Stimulated activated CD4-positive, alpha-beta T cell treated with anti-CD3 and anti-CD28 coated beads, Interleukin-12 subunit alpha, Interleukin-12 subunit beta, amount 100 ng/mL, for 24 hours (primary cell): ENCODE measurements at regions not wholly inside any gene's neighbourhood (a gene's known extent, or its start where the extent isn't known, plus 50 kb on each side); places are given as distances from the start of the nearest gene placed in this dataset.

Experiments
- DNase-seq, 2 experiments: peaks; one replicate each; pipeline ENCODE4 v3.0.0-alpha.2; 2020; ENCODE audit warnings: low read depth in 2 of 2

GRCh38 chr12:85632390-85632789 is 203.8 kb downstream of the RASSF9 start:
- DNase-seq, result no peak

GRCh38 chr12:85633491-85633890 is 202.7 kb downstream of the RASSF9 start:
- DNase-seq, result no peak

- DNase-seq, result no peak
Measured at GRCh38 chr12:85639834-85640233, 196.4 kb downstream of the RASSF9 start.

- DNase-seq, result no peak
Measured at GRCh38 chr12:85641796-85642195, 194.4 kb downstream of the RASSF9 start.

- no peak for DNase-seq
Measured at GRCh38 chr12:85642288-85642687, 193.9 kb downstream of the RASSF9 start.

- DNase-seq, result no peak
Measured at GRCh38 chr12:85642808-85643207, 193.4 kb downstream of the RASSF9 start.

- DNase-seq, result no peak
Measured at GRCh38 chr12:85644508-85644907, 191.7 kb downstream of the RASSF9 start.

- no peak for DNase-seq
Measured at GRCh38 chr12:85653731-85654455, 182.3 kb downstream of the RASSF9 start.

GRCh38 chr12:85654456-85654840 is 181.8 kb downstream of the RASSF9 start:
- no peak for DNase-seq

- DNase-seq, result no peak
Measured at GRCh38 chr12:85656561-85656960, 179.6 kb downstream of the RASSF9 start.

DNA sequence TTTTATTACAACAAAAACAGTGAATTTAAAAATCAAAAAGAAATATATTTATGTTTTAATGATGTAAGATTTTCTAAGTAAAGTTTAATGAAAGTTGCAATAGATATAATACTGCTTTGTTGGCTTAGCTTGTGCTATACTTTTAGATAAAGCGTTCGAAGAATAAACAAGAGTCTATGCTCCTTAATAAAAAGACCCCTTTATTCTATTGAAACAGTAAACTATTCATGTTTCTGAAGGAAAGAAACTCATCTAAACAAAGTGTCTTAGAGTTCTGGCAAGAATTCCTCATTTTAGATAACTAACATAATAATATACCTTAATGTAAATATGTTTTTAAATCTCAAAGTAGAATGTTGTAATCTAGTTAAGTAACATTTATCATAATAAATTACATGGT is 179.0 kb downstream of the RASSF9 start:
- no peak for DNase-seq

DNA sequence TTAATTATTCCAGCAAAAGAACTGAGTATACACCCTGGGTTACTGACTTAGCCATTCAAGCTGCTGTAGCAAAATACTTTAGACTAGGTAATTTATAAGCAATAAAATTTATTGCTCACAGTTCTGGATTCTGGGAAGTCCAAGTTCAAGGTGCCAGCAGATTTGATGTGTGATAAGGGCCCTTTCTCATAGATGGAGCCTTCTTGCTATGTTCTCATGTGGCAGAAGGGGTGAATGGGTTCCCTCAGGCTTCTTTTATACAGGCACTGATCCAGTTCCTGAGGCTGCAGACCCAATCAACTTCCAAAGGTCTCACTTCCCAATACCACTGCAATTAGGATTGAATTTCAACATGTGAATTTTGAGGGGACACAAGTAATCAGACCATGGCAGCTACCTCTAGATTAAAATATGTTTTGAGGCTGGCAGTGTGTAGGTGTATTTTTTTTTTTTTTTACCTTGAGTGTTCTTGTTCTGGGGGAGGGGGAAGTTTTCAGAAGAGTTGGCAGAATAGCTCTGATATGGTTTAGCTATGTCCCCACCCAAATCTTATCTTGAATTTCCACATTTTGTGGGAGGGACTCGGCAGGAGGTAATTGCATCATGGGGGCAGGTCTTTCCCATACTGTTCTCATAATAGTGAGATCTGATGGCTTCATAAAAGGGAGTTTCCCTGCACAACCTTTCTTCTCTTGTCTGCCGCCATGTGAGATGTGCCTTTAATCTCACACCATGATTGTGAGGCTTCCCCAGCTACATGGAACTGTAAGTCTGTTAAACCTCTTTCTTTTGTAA is 178.2 kb downstream of the RASSF9 start:
- no peak for DNase-seq

- no peak for DNase-seq
Measured at GRCh38 chr12:85659754-85660530, 176.3 kb downstream of the RASSF9 start.

- no peak for DNase-seq
Measured at GRCh38 chr12:85661461-85662206, 174.6 kb downstream of the RASSF9 start.

- DNase-seq, result no peak
Measured at GRCh38 chr12:85662207-85662602, 174.0 kb downstream of the RASSF9 start.

GRCh38 chr12:85663631-85664030 is 172.6 kb downstream of the RASSF9 start:
- no peak for DNase-seq

GRCh38 chr12:85664429-85664828 is 171.8 kb downstream of the RASSF9 start:
- DNase-seq, result no peak

DNA sequence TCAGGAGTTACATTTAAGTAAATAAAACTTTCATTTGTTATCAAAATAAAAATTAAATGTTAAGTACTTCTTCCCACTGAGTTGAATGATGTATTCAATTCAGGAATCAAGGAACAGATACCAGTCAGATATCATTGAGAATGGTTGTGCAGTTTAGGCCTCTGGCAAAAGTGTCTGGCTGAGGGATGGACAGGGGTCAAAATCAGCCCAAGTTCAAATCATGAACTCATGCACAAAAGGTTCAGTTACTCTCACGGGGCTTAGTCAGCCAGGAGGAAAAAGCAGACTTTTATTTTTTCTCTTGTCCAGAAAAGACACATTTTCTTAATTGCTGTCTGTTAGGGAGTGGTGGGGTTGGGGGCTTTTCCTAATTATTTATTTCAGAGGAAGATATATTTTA is 166.3 kb downstream of the RASSF9 start:
- DNase-seq, result no peak

- DNase-seq, result no peak
Measured at GRCh38 chr12:85672436-85672835, 163.8 kb downstream of the RASSF9 start.

- DNase-seq, result no peak
Measured at GRCh38 chr12:85673921-85674420, 162.2 kb downstream of the RASSF9 start.
